ENCODE measurements at regions not wholly inside any gene's neighbourhood (a gene's known extent, or its start where the extent isn't known, plus 50 kb on each side); places are given as distances from the start of the nearest gene placed in this dataset.
A peak's percentile ranks its signal among the peaks of the same experiment; 100 is the strongest.
"Not testable (repeated sequence)": the region's sequence is repeated elsewhere in the genome, so short reads cannot be mapped to it uniquely, and the experiment has no call there.

DNA sequence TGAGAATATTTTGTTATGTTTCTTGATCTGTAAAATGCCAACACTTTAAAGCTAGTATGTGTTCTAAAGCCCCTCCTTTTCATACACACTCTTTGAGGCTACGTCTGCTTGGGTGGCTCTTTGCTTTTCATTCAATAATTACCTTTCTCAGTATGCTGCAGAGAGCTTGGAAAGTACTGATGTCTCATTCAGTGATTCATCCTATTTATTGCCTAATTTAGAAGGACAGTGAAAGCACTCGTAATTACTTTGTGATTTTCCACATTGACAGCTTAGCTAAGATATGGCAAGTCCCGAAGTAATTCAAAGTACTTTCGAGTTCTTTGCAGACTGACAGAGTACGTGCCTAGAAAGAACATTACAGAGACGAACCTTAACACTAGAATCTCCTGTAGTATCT is 57.2 kb downstream of the BMP15 start:
- Histone ChIP-seq H3K27ac (no peak overlapping the region), H3K27me3 (no peaks in the 10 kb centered on the region), H3K36me3 (no peaks in the 10 kb centered on the region), H3K9me3 (no peaks in the 10 kb centered on the region), H3K4me3 (no peak overlapping the region), H3K4me1 (no peaks in the 10 kb centered on the region)
- intact Hi-C loops (cut with DNase I; ENCODE audit: low total_unique reads), result no loop called here
- no peak for DNase-seq
- TF ChIP-seq POLR2A (IDR thresholded peaks at IDR 0.05), result no peak
- TF ChIP-seq, protein P1, sequence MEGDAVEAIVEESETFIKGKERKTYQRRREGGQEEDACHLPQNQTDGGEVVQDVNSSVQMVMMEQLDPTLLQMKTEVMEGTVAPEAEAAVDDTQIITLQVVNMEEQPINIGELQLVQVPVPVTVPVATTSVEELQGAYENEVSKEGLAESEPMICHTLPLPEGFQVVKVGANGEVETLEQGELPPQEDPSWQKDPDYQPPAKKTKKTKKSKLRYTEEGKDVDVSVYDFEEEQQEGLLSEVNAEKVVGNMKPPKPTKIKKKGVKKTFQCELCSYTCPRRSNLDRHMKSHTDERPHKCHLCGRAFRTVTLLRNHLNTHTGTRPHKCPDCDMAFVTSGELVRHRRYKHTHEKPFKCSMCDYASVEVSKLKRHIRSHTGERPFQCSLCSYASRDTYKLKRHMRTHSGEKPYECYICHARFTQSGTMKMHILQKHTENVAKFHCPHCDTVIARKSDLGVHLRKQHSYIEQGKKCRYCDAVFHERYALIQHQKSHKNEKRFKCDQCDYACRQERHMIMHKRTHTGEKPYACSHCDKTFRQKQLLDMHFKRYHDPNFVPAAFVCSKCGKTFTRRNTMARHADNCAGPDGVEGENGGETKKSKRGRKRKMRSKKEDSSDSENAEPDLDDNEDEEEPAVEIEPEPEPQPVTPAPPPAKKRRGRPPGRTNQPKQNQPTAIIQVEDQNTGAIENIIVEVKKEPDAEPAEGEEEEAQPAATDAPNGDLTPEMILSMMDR (IDR thresholded peaks at IDR 0.05), result no peak

DNA sequence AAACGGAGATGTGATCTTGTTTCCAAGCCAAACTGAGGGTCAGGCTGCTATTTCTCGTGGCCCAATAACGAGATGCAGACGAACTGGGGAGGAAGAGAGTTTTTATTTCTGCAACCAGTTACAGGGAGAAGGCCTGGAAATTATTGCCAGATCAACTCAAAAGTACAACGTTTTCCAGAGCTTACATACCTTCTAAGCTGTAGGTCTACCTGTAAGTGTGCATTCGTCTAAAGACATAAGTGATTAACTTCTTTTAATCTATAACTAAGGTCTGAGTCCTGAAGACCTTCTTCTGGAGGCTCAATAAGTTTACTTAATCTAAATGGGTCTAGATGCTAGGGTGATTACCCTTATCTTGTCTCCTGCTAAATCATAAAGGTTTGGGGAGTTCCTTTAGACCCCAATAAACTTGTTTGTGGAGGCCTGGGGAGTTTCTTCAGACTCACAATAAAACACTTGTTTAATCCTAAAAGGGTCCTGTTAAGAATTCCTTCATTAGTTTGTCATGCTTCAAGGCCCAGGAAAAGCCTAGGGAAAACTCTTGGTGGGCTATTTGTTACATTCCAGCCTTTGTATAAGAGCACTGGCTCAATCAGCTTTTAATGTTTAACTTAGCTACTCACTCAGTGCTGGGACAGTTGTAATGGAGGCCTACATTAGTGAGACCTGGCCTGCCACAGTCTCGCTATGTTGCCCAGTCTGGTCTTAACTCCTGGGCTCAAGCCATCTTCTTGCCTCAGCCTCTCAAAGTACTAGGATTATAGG is 58.5 kb downstream of the BMP15 start:
- H3K27ac ChIP-seq; intact Hi-C loops (cut with DNase I; ENCODE audit: low total_unique reads); H3K4me1 ChIP-seq; DNase-seq; H3K27me3 ChIP-seq; H3K36me3 ChIP-seq; H3K9me3 ChIP-seq; H3K4me3 ChIP-seq: not testable (repeated sequence)

DNA sequence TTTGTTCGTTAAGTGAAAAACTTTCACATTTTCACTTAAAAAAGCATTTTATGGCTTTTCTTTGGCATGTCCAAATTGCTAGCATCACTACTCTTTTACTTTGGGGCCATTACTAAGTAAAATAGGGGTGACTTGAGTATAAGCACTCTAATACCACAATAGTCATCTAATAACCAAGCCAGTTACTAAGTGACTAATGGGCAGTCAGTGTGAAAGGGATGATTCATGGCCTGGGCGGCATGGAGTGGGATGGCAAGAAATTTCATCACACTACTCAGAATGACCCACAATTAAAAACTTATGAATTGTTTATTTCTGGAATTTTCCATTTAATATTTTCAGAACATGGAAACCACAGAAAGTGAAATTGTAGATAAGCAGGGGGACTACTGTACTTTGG is 60.9 kb downstream of the BMP15 start:
- Histone ChIP-seq H3K27me3 (peaks cover 0 to 6% of the 10 kb centered on the region in 2 donors), H3K9me3 (no peaks in the 10 kb centered on the region), H3K4me3 (no peak overlapping the region), H3K4me1 (no peaks in the 10 kb centered on the region), H3K36me3 (no peaks in the 10 kb centered on the region), H3K27ac (no peak overlapping the region)
- TF ChIP-seq POLR2A (IDR thresholded peaks at IDR 0.05), result no peak
- TF ChIP-seq, protein P1 (IDR thresholded peaks at IDR 0.05), result no peak
- DNase-seq, result no peak
- intact Hi-C loops (cut with DNase I; ENCODE audit: low total_unique reads), result no loop called here

DNA sequence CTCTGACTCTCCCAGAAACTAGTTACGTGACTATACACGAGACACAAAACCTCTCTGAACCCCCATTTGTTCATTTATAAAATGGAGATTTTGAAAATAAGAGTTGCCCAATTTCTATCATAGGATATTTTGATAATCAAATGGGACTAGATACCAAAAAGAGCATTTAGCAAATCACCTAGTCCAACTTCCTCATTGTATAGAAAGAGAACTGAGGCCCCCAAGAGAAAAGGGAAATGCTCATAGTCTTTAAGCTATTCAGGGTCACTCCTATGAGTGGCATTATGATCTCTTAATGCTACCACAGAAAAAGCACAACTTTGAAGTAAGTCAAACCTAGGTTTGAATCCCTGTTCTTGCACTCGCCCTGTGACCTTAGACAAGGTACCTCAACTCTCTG is 62.7 kb downstream of the BMP15 start:
- Histone ChIP-seq H3K27me3 (peaks cover 0 to 12% of the 10 kb centered on the region in 2 donors), H3K27ac (no peak overlapping the region), H3K4me1 (no peaks in the 10 kb centered on the region), H3K4me3 (no peak overlapping the region), H3K36me3 (no peaks in the 10 kb centered on the region), H3K9me3 (no peaks in the 10 kb centered on the region)
- TF ChIP-seq, protein P1 (IDR thresholded peaks at IDR 0.05), result no peak
- no peak for TF ChIP-seq POLR2A (IDR thresholded peaks at IDR 0.05)
- intact Hi-C loops (cut with DNase I; ENCODE audit: low total_unique reads), result no loop called here
- no peak for DNase-seq

DNA sequence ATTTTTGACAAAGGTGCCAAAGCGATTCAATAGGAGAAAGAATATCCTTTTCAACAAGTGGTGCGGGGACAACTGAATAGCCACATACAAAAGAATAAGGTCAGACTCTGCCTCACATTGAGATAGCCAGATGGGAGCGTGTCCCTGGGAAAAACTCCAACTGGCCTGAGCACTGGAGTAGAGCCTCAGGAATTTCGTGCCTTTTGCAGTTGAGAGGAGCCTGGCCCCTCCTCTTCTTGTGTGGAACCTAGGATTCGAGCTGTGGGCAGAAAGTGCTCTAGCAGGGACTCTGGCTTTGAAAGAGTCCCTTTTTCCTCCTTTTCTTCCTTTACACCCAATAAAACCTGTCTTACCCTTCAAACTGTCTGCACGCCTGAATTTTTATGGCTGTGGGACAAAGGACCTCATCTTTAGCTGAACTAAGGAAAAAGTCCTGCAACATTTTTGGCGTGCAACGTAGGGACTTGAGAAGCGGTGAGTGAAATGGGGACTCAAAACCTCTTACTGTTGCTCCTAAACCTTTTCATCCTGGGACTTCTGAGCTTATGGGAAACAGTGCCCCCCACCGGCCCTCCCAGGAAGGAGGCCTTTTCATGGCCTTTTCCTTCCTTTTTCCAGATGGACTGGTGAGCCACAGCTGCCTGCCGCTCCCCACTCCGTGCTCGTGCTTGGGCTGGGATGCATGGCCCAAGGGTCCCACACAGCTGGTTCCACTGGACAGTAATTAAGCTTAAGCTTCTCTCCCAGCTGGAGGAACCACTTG is 68.6 kb downstream of the BMP15 start:
- no peak overlapping the region for H3K4me3 ChIP-seq
- DNase-seq, result peak in 1 of 2 donors; percentile 17
- H3K27me3 ChIP-seq, result peaks cover 0 to 12% of the 10 kb centered on the region in 2 donors
- intact Hi-C loops (cut with DNase I; ENCODE audit: low total_unique reads), result no loop called here
- no peaks in the 10 kb centered on the region for H3K36me3 ChIP-seq
- TF ChIP-seq POLR2A (IDR thresholded peaks at IDR 0.05), result no peak
- TF ChIP-seq, protein P1 (IDR thresholded peaks at IDR 0.05), result no peak
- H3K4me1 ChIP-seq, result no peaks in the 10 kb centered on the region
- H3K9me3 ChIP-seq, result no peaks in the 10 kb centered on the region
- no peak overlapping the region for H3K27ac ChIP-seq
